Skeletal muscle cell (primary cell): ENCODE measurements at regions not wholly inside any gene's neighbourhood (a gene's known extent, or its start where the extent isn't known, plus 50 kb on each side); places are given as distances from the start of the nearest gene placed in this dataset.

Experiments used
- DNase-seq: peaks from one replicate; pipeline ENCODE4 v3.0.0-alpha.2; 2010; ENCODE audit warnings: low read depth
- H3K4me3 ChIP-seq: 2 replicates; pipeline ENCODE4 v1.5.1; 2011; ENCODE audit warnings: low read depth, mild to moderate bottlenecking, control low read depth, low read length, moderate library complexity

DNA sequence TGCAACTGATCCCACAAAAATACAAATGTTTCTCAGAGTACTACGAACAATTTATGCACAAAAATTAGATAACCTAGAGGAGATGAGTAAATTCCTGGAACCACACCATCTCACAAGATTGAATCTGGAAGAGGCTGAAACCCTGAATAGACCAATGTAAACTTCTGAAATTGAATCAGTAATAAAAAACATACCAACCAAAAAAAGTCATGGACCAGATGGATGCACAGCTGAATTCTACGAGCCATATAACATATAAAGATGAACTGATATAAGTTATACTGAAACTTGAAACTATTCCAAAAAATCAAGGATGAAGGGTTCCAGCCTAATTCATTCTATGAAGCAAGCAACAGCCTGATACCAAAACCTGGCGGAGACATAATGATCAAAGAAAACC lies 336.3 kb downstream of the PYDC2 start:
- DNase-seq = no peak
- H3K4me3 ChIP-seq = no peak overlapping the region

DNA sequence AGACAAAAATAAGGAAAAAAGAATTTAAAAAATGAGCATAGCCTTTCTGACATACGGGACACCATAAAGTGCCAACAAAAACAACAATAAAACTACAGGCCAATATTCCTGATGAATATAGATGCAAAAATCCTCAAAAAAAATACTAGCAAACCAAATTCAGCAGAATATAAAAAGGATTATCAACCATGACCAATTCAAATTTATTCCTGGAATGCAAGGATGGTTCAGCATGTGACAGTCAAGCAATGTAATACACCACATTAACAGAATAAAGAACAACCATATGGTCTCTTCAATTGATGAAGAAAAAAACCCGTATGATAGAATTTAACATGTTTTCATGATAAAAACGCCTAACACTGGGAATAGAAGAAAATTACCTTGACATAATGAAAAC lies 341.7 kb downstream of the PYDC2 start:
- no peak overlapping the region for H3K4me3 ChIP-seq
- DNase-seq = no peak

DNA sequence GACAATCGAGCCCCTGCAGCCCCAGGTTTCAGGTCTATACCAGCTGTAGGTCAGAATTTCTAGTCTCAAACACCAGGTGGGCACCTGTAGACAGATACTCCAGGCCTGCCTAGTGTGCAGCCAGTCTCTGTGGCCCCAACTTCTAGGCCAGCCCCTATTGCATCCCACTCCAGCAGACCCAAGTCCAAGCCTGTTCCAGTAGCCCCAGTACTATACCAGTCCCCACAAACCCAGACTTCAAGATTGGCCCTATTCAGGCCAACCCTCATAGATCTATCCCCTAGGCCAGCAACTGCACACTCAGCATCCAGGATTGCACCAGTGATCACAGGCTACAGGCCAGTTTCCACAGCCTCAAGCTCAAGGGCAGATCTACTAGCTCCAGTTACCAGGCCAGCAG lies 344.0 kb downstream of the PYDC2 start:
- no peak overlapping the region for H3K4me3 ChIP-seq
- DNase-seq = no peak

DNA sequence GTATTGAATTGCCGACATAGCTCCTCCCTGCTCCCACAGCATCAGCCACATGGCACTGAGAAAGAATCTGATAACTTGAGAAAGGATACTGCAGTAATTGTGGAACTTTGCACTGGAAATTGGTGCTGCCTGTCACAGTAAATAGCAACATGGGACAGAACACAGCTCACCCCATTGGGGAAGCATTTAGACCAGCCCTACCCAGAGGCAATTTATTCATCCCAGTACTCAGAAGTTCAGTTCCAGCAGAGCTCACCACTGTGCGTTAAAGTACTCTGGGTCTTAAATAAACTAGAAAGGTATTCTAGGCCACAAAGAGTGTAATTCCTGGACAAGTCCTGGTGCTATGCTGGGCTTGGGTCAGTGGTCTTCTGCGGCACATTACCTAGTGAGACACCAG lies 347.1 kb downstream of the PYDC2 start:
- no peak for DNase-seq
- H3K4me3 ChIP-seq = no peak overlapping the region

DNA sequence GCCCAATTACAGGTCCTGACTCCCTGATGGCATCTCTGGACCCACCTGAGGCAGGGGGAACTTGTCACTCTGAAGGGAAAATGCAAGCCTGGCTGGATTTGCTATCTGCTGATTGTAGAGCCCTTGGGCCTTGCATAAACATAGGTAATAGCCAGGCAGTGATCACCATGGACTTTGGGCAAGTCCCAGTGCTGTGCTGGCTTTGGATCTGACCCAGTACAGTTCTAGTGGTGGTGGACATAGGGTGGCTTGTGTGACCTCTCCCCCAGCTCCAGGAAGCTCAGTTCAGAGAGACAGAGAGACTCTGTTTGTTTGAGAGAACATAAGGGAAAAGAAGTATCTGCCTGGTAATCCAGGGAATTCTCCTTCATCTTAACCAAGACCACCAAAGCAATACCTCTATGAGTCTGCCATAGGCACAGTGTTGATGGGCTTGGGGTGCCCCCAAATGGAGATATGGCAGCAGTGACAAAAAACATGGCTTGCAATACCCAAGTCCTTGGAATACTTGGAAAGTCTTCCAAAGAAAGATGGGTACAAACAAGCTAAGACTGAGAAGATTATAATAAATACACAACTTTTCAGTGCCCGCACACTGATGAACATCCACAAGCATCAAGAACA lies 348.5 kb downstream of the PYDC2 start:
- no peak overlapping the region for H3K4me3 ChIP-seq
- no peak for DNase-seq

DNA sequence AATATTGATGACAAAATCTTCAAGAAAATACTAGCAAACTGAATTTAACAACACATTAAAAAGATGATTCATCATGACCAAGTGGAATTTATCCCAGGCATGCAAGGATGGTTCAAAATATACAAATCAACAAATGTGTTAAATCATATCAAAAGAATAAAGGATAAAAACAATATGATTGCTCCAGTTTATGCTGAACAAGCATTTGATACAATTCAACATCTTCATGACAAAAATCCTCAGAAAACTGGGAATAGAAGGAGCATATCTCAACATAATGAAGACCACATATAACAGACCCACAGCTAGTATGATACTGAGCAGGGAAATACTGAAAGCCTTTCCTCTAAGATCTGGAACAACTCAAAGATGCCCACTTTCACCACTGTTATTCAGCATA lies 352.3 kb downstream of the PYDC2 start:
- DNase-seq = no peak

DNA sequence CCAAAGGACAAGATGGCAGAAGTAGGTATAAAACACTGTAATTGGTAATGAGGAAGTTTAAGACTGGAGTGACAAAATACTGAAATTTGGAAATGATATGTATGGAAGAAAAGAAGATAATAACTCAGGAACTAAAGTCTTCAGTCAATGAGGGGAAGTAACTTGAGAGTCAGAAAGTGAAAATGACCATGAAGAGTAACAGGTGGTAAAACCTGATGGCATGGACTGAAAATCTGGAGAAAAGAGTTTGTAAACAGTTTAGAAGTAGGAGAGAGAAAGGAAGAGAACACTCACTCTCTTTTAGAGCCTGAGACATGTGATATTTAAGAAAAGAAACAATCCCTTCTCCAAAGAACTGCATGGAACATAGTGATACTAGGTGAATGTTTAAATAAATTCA lies 387.9 kb downstream of the PYDC2 start:
- no peak overlapping the region for H3K4me3 ChIP-seq
- no peak for DNase-seq

More for the DNA sequence above, 352.3 kb downstream of the PYDC2 start:
- H3K4me3 ChIP-seq = no peak overlapping the region

DNA sequence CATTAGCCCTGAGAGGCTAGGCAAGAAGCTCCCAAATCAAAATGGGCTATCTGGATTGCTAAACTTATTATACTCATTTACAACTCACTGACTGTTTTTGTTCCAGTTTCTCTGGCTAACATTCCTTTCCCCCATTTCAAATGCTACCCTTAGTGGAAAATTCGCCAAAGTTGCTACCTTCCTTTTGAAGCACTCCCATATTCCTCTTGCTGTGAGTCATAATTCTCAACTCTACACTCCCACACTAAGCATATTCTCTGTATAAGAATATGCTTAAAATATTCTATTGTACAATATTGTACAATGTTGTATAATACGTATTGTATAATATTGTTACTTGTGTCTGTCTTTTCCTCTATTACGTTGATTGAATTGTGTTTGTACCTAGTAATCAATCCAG lies 398.6 kb downstream of the PYDC2 start:
- H3K4me3 ChIP-seq = no peak overlapping the region
- DNase-seq = no peak

DNA sequence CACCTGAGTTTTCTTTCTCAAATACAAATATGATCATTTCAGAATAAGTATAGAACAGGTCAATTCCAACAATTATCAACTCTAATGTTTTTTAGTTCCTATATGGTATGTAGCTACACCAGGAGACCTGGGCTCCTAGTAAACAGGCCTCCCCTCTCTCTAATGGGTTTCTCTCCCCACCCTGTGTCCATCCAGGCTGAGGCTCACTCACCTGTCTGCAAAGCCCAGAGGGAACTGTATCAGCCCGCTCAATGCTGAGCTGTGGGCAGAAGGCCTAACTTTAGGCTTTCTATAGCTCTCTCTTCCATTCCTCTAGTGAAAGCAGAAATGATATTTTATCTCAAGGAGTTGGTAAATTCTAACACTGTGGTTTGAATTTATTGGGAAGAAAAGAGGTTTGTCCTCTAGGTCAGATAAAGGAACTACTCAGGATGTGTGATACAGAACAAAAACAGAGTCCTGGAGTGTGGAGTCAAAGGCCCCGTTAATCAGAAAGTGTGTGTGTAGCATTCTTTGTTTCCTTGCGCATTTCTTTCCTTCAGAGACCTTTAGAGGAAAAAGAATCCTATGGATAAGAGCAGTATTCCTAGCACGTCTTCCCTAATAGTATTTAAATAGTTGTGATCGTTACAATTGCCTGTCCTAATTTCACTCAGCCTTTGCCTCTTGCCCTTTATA lies 408.9 kb downstream of the PYDC2 start:
- DNase-seq = no peak
- H3K4me3 ChIP-seq = no peak overlapping the region

DNA sequence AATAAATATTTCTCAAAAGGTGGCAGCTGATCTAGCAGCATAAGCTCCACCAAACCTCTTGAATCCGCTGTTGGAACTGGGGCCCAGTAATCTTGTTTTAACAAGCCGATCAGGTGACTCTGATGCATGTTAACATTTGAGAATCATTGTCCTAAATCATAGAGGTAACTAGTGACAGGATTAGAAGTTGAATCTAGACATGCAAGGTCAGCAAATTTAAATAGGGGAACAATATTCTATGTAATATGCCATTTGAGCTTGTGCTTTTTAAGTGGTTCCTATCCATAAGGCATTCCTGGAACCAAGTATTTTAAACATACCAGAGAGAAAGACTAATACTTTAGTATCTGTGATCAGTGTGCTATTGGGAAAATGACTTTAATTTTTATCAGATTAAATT lies 412.8 kb downstream of the PYDC2 start:
- DNase-seq = no peak
- no peak overlapping the region for H3K4me3 ChIP-seq

DNA sequence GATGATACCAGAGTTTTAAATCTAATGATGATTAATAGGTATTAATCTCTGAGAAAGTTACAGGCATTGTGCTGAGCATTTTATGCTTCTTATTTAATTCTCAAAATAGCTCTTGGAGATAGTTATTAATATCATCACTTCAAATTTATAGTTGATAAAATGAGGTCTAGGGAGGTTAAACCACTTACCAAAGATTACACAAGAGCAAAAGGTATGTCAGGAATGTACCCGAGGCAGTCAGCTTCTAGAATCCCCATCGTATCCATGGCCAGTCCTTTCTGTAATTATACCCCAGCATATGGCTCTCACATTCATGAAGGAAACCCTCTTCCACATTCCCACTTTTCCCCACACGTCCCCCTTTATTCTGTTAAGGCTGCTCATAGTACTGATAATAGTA lies 421.3 kb downstream of the PYDC2 start:
- H3K4me3 ChIP-seq = no peak overlapping the region
- peak; percentile 0 for DNase-seq

DNA sequence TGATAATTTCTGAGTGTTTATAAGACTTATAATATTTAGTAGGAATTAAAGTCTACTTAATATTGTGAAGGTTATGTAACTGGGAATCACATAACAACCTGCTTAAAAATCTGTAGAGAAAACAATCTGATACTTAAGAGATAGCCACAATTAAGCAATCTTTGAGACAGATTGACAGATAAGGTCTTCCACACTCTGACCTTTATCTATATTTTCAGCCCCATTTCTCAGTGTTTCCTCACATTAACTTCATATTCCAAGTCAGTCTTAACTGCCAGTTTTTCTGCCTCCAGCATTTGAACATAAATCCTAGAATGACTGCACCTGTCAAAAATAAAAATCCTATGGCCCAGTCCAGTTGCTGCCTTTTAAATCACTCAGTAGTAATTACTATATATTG lies 423.2 kb downstream of the PYDC2 start:
- DNase-seq = no peak
- no peak overlapping the region for H3K4me3 ChIP-seq

DNA sequence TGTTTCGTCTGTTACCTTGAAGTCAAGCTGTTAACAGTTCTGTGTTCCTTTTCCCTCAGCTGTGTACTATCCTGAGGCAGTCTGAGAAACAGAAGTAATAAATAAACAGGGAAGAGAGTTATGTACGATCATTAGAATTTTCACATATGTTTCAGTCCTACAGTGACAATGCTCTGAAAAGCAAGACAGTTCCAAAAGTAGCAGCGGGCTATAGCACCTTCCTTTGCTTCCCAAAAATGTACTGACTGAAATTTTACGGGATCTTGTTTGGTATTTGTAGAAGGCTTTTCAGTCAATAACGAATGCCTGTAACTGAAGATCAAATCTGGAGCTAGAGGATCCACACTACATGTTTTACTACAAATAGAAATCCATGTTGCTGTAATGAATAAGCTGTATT lies 428.1 kb downstream of the PYDC2 start:
- H3K4me3 ChIP-seq = no peak overlapping the region

DNA sequence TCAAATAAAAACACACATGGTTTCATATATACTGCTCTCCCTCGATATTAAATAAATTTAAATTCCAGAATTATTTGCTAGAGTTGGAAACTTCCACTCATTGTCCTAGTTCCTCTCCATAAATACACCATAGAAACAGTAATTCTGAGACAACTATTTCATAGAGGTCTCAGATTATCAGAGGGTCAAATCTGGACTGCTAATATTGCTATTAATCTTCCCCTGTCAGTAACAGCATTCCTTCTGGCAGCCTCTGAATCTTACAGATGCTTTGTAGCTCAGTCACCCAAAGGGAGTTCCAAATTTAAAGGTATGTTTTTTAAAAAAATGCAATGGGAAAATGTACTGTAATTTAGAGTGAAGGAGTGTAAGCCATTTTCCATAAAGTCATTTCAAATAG lies 428.8 kb downstream of the PYDC2 start:
- DNase-seq = no peak
- no peak overlapping the region for H3K4me3 ChIP-seq

More for the DNA sequence above, 428.1 kb downstream of the PYDC2 start:
- DNase-seq = no peak

DNA sequence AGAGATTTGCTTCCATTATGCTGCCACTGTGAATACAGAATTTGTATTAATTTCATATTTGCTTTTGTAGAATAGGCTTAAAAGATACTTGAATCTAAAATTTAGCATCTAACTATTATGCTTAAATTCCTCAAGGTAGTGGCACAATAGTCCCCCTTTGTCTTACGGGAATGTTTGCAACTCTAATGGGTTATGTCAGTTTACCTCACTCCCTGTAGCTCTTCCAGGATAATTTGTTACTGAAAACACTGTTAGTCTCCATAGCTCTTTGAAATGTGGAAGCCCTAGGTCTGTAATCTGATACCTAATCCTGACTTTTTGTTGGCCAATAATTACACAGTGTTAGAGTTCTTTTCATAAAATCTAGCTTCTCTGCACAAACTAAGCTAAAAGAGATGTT lies 433.4 kb downstream of the PYDC2 start:
- H3K4me3 ChIP-seq = no peak overlapping the region
- no peak for DNase-seq

DNA sequence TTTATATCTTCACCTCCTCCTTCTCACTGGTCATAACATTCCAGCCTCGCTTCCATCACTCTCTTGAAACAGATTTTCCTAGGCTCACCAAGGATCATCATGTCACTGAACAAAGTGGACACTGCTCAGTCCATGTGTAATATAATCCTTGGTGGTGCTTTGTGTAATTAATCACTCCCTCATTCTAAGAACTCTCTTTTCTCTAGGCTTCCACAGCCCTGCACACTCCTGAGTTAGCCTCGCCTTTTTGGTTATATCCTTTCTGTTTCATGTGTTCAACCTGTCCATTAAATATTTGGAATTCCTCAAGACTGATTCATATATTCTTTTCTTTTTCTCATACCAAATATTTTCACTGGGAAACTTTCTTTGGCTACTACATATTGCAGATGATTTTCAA lies 440.8 kb downstream of the PYDC2 start:
- DNase-seq = no peak
- no peak overlapping the region for H3K4me3 ChIP-seq

DNA sequence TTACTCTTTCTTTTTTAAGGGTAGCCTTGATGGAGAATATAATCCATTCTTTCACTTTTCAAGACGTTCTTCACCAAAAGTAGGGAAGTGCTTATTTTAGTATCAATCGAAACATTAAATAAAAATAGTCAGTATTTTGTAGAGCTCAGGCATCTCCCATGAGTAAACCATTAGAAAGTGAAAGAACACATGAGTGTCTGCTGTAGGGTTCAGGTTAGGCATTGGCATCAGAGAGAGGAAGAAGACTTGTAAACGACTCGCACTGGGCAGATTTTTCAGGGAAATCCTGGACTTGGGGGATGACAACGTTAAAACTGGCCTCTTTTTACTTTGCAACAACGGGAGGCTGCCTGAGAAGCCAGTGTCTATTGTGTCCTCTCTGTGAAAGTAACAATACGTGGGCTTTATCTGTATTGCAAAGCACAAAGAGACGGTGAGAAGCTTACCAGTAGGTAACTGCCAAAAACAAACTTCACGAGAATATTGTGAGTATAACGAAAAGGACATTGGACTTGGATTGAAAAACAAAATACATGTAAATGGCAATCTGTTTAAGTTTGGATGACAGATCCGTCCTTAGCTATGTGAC lies 451.7 kb downstream of the PYDC2 start:
- H3K4me3 ChIP-seq = no peak overlapping the region
- DNase-seq = no peak

DNA sequence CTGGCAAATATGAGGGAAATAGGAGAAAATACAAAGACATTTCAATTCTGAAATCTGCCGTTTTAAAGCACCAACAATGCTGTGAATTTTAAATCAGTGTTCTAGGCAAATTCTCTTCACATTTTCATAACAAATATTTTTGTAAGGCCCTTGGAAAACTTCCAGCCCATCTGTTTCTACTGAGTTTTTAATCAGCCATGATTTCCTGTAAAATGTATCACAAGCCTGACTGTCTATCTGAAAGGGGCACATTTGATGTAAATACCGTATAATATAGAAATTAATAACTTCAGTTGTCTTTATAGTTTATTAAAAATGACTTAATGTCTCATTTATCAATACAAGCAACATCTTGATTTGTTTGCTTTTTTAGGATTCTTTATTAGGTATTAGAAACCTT lies 454.7 kb downstream of the PYDC2 start:
- no peak for DNase-seq
- no peak overlapping the region for H3K4me3 ChIP-seq

DNA sequence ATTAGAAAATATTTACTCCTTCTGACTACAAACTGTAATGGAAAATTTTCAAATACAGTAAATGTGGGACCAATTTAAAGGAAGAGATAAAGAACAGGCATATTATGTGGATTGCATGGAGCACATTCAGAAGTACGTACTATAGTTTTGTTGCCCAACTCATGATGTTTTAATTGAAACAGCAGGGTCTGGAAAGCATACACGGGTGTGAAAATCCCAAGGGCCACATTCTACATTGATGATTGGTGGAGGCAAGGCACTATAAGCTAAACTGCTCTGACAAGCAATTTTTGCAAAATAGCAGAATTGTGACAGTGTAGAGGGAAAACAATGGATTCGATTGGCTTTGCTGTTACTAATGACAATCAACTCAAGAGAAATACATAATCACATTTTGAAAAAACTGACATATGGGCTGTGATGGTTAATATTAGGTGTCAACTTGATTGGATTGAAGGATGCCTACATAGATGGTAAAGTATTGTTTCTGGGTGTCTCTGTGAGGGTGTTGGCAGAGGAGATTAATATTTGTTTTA lies 458.6 kb downstream of the PYDC2 start:
- no peak overlapping the region for H3K4me3 ChIP-seq
- DNase-seq = no peak

DNA sequence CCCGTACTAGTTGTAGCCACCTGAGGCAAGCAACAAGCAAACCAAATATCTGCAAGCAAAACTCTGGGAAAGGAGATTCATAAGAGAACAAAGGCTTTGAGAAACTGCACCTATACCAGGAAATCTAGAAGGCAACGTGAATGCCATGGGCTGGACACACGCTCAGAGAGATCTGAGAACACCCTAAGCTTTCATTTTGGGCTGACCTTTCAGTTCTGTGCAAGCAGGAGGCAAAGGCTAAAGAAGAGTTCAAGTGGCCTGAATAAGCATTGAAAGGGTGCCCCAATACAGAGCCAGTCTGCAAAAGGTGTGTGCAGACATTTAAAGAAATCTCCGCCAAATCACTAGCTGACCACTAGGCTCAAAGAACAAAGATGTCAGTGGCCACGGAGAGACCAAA lies 461.6 kb downstream of the PYDC2 start:
- no peak for DNase-seq
- H3K4me3 ChIP-seq = no peak overlapping the region
